ENCODE measurements at regions not wholly inside any gene's neighbourhood (a gene's known extent, or its start where the extent isn't known, plus 50 kb on each side); places are given as distances from the start of the nearest gene placed in this dataset.

- Histone ChIP-seq H4K20me1 (ENCODE audit: insufficient read depth, low read length) (no peaks in the 10 kb centered on the region), H3K4me1 (ENCODE audit: insufficient read depth, low read length) (no peaks in the 10 kb centered on the region), H3K9ac (ENCODE audit: insufficient read depth, low read depth, low read length) (no peak overlapping the region), H3K4me3 (replicated peaks in 1 of 3; ENCODE audit: insufficient read depth in 1 of 3, low read depth in 2 of 3, low read length in 3 of 3) (no peak overlapping the region), H3K27me3 (ENCODE audit: control insufficient read depth in 1 of 2, insufficient read depth in 2 of 2, low read length in 2 of 2) (no peaks in the 10 kb centered on the region), H2AFZ (ENCODE audit: low read length) (no peak overlapping the region), H3K79me2 (ENCODE audit: insufficient read depth, low read length) (no peaks in the 10 kb centered on the region), H3K27ac (ENCODE audit: extremely low read length, insufficient read depth, low read length) (no peak overlapping the region), H3K4me2 (ENCODE audit: low read depth, low read length) (no peak overlapping the region), H3K9me3 (ENCODE audit: low read length) (no peaks in the 10 kb centered on the region), H3K36me3 (replicated peaks in 1 of 2; ENCODE audit: control insufficient read depth in 1 of 2, insufficient read depth in 2 of 2, low read length in 2 of 2) (no peaks in the 10 kb centered on the region)
- in situ Hi-C loops (cut with HindIII; ENCODE audit: extremely low pct_ligation_motif_present, low pct_unique_long_range_greater_than_20kb) = no loop called here
- CTCF ChIA-PET (ENCODE audit: low intra/inter-chr PET ratio, low total read pairs) = no interaction called here
- 95% methylated on average over 2 of the region's 2 CpGs for WGBS (ENCODE audit: low lambda C conversion rate)
- TF ChIP-seq DMAP1 (CRISPR knock-in tag; IDR thresholded peaks at IDR 0.05) (no peak), ZNF598 (CRISPR knock-in tag; IDR thresholded peaks at IDR 0.05; ENCODE audit: borderline replicate concordance) (no peak), ZNF891 (CRISPR knock-in tag; IDR thresholded peaks at IDR 0.05) (no peak), PHF5A (CRISPR knock-in tag; IDR thresholded peaks at IDR 0.05; ENCODE audit: low read depth, unreplicated experiment) (no peak), PHF8 (CRISPR knock-in tag; IDR thresholded peaks at IDR 0.05) (no peak), YEATS2 (CRISPR knock-in tag; IDR thresholded peaks at IDR 0.05; ENCODE audit: borderline replicate concordance) (no peak), RAD21 (CRISPR knock-in tag; IDR thresholded peaks at IDR 0.05) (no peak), NFE2L1 (CRISPR knock-in tag; IDR thresholded peaks at IDR 0.05; ENCODE audit: borderline replicate concordance) (no peak), AGO2 (optimal IDR thresholded peaks at IDR 0.05; ENCODE audit: low read depth, low read length) (no peak), TEAD3 (CRISPR knock-in tag; optimal IDR thresholded peaks at IDR 0.05; ENCODE audit: borderline replicate concordance) (no peak), GATA4 (IDR thresholded peaks at IDR 0.05; ENCODE audit: borderline replicate concordance, low read depth) (no peak), PHF20 (CRISPR knock-in tag; IDR thresholded peaks at IDR 0.05) (no peak), CHD2 (IDR thresholded peaks at IDR 0.05; ENCODE audit: low read depth, low read length) (no peak), GFI1 (CRISPR knock-in tag; IDR thresholded peaks at IDR 0.05; ENCODE audit: borderline replicate concordance) (no peak), ARHGAP35 (CRISPR knock-in tag; IDR thresholded peaks at IDR 0.05; ENCODE audit: borderline replicate concordance) (no peak)
- TF ChIP-seq, protein P1, sequence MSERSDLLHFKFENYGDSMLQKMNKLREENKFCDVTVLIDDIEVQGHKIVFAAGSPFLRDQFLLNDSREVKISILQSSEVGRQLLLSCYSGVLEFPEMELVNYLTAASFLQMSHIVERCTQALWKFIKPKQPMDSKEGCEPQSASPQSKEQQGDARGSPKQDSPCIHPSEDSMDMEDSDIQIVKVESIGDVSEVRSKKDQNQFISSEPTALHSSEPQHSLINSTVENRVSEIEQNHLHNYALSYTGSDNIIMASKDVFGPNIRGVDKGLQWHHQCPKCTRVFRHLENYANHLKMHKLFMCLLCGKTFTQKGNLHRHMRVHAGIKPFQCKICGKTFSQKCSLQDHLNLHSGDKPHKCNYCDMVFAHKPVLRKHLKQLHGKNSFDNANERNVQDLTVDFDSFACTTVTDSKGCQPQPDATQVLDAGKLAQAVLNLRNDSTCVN (CRISPR knock-in tag; IDR thresholded peaks at IDR 0.05; ENCODE audit: borderline replicate concordance) = no peak
- TF ChIP-seq, protein P2, sequence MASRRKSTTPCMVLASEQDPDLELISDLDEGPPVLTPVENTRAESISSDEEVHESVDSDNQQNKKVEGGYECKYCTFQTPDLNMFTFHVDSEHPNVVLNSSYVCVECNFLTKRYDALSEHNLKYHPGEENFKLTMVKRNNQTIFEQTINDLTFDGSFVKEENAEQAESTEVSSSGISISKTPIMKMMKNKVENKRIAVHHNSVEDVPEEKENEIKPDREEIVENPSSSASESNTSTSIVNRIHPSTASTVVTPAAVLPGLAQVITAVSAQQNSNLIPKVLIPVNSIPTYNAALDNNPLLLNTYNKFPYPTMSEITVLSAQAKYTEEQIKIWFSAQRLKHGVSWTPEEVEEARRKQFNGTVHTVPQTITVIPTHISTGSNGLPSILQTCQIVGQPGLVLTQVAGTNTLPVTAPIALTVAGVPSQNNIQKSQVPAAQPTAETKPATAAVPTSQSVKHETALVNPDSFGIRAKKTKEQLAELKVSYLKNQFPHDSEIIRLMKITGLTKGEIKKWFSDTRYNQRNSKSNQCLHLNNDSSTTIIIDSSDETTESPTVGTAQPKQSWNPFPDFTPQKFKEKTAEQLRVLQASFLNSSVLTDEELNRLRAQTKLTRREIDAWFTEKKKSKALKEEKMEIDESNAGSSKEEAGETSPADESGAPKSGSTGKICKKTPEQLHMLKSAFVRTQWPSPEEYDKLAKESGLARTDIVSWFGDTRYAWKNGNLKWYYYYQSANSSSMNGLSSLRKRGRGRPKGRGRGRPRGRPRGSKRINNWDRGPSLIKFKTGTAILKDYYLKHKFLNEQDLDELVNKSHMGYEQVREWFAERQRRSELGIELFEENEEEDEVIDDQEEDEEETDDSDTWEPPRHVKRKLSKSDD (CRISPR knock-in tag; IDR thresholded peaks at IDR 0.05; ENCODE audit: low read depth) = no peak
- TF ChIP-seq, protein P3, sequence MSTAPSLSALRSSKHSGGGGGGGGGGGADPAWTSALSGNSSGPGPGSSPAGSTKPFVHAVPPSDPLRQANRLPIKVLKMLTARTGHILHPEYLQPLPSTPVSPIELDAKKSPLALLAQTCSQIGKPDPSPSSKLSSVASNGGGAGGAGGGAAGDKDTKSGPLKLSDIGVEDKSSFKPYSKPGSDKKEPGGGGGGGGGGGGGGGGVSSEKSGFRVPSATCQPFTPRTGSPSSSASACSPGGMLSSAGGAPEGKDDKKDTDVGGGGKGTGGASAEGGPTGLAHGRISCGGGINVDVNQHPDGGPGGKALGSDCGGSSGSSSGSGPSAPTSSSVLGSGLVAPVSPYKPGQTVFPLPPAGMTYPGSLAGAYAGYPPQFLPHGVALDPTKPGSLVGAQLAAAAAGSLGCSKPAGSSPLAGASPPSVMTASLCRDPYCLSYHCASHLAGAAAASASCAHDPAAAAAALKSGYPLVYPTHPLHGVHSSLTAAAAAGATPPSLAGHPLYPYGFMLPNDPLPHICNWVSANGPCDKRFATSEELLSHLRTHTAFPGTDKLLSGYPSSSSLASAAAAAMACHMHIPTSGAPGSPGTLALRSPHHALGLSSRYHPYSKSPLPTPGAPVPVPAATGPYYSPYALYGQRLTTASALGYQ (CRISPR knock-in tag; IDR thresholded peaks at IDR 0.05) = no peak
- FAIRE-seq = no peak
- no TSS peak for BruUV-seq (replicated peaks)
- ATAC-seq = no peak
- DNase-seq (ENCODE audit: low spot score) = no peak
- POLR2A ChIA-PET = no interaction called here
- intact Hi-C loops (cut with micrococcal nuclease; ENCODE audit: unreplicated experiment) = no loop called here
Observed at GRCh38 chr15:99873451-99873850, 140.2 kb upstream of the LYSMD4 start.

Data from HepG2 (cell line).